ENCODE measurements at regions not wholly inside any gene's neighbourhood (a gene's known extent, or its start where the extent isn't known, plus 50 kb on each side); places are given as distances from the start of the nearest gene placed in this dataset.

GRCh38 chr13:72198967-72199560 is 332.1 kb upstream of the DACH1 start:
- H3K36me3 ChIP-seq: no peaks in the 10 kb centered on the region

DNA sequence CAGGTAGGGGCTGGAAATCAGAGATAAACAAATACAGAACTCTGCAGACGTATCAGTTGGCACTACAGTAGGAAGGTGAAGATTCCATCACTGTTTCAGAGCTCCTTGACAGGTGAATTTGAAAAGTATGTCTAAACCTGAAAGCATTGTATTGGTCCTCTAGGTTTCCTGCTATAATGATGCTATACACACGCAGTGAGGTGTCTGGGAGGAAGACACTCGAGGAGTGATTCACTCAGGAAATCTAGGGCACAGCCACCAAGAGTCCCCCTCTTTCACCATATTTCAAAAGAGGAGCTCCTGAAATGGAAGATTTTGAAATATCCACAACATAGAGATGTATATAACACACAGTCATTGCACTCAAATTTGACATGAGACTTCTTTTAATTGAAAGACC is 331.0 kb upstream of the DACH1 start:
- H3K4me1 ChIP-seq: peaks cover 0 to 6% (median 0%) of the 10 kb centered on the region in 4 donors
- H3K27ac ChIP-seq: no peak overlapping the region
- TF ChIP-seq POLR2A (IDR thresholded peaks at IDR 0.05) (no peak), CTCF (IDR thresholded peaks at IDR 0.05) (no peak)
- H3K4me3 ChIP-seq: no peak overlapping the region
- H3K36me3 ChIP-seq: no peaks in the 10 kb centered on the region
- no peaks in the 10 kb centered on the region for H3K27me3 ChIP-seq
- H3K9me3 ChIP-seq: no peaks in the 10 kb centered on the region
- DNase-seq: no peak

More at GRCh38 chr13:72198967-72199560, 332.1 kb upstream of the DACH1 start:
- Histone ChIP-seq H3K9me3 (no peaks in the 10 kb centered on the region), H3K4me1 (peaks cover 0 to 4% (median 0%) of the 10 kb centered on the region in 4 donors), H3K4me3 (no peak overlapping the region), H3K27ac (no peak overlapping the region), H3K27me3 (no peaks in the 10 kb centered on the region)
- TF ChIP-seq CTCF (IDR thresholded peaks at IDR 0.05) (no peak), POLR2A (IDR thresholded peaks at IDR 0.05) (no peak)
- DNase-seq: no peak

- H3K27ac ChIP-seq: peak overlapping the region in 1 of 4 donors; percentile 58
- H3K36me3 ChIP-seq: no peaks in the 10 kb centered on the region
- no peak overlapping the region for H3K4me3 ChIP-seq
- peaks cover 0 to 6% (median 0%) of the 10 kb centered on the region in 4 donors for H3K4me1 ChIP-seq
- H3K9me3 ChIP-seq: no peaks in the 10 kb centered on the region
- no peak for DNase-seq
- TF ChIP-seq CTCF (IDR thresholded peaks at IDR 0.05): no peak
- no peak for TF ChIP-seq POLR2A (IDR thresholded peaks at IDR 0.05)
- H3K27me3 ChIP-seq: no peaks in the 10 kb centered on the region
Observed at GRCh38 chr13:72195044-72195704, 328.2 kb upstream of the DACH1 start.

GRCh38 chr13:72194523-72194922 is 327.5 kb upstream of the DACH1 start:
- no peak overlapping the region for H3K4me3 ChIP-seq

DNA sequence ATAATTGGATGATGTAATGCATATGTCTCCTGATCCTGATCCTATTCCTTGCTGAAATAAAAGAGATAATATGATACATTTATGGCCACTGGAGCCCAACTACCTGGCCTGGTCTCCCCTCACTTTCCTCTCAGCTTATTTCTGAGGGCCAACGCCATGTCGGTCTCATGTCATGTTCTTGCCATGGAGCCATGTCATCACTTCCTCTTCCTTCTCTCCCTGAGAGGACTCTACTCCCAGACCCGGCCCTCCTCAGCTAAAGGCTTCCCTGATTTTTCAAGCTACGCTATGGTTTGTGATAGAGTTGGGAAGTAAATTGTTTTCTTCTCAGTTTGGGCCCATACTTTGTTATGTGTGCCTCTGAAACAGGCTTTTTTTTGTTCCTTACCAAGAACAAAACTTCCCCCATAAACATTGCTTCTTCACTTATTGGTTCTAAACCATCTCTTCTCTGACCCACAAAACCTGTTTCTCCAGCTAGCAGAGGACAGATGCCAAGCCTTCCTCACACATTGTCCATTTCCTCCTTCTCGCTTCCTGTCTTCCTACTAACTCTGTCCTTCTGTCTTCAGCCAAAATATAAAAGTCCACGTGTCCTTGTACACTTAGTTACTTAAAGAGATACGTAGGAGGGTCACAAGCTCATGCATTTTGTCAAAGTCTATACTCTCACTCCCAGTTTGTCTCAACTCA is 319.9 kb upstream of the DACH1 start:
- Histone ChIP-seq H3K4me1 (no peaks in the 10 kb centered on the region), H3K27me3 (no peaks in the 10 kb centered on the region), H3K4me3 (no peak overlapping the region), H3K9me3 (no peaks in the 10 kb centered on the region), H3K27ac (no peak overlapping the region), H3K36me3 (no peaks in the 10 kb centered on the region)
- no peak for DNase-seq
- TF ChIP-seq POLR2A (IDR thresholded peaks at IDR 0.05) (no peak), CTCF (IDR thresholded peaks at IDR 0.05) (no peak)

More at GRCh38 chr13:72194523-72194922, 327.5 kb upstream of the DACH1 start:
- DNase-seq: peak in 2 of 3 donors; percentile 54 to 67
- H3K36me3 ChIP-seq: no peaks in the 10 kb centered on the region
- no peak for TF ChIP-seq CTCF (IDR thresholded peaks at IDR 0.05)
- TF ChIP-seq POLR2A (IDR thresholded peaks at IDR 0.05): no peak
- H3K4me1 ChIP-seq: peaks cover 0 to 6% (median 0%) of the 10 kb centered on the region in 4 donors
- no peaks in the 10 kb centered on the region for H3K27me3 ChIP-seq
- H3K9me3 ChIP-seq: no peaks in the 10 kb centered on the region
- peak overlapping the region in 1 of 4 donors; percentile 58 for H3K27ac ChIP-seq

Data from Peyer's patch (tissue), 4 donors.